Fibroblast of upper back skin (primary cell): ENCODE measurements at regions not wholly inside any gene's neighbourhood (a gene's known extent, or its start where the extent isn't known, plus 50 kb on each side); places are given as distances from the start of the nearest gene placed in this dataset.

Experiments used
- DNase-seq: peaks from one replicate; pipeline ENCODE4 v3.0.0-alpha.2; 2013

DNA sequence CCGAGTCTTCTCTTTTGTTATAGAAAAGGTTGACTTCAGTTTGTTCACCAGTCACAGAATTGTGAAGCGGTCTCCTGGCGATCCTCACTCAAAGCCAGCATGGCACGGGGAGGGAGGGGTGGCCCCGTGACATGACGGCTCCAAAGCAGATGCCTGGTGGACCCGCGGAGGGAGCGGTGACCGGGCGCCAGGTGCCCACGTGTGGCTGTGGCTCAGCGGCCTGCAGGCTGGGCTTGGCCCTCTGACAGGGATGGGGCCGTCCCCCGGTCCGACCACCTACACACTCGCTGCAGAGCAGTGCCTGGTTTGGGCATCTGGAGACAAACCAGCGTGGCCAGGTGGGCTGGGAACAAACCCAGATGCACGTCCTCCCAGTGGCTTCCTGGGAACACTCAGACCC is 129.1 kb upstream of the SNTG2 start:
- DNase-seq, result no peak

GRCh38 chr2:819601-820000 is 131.0 kb upstream of the SNTG2 start:
- no peak for DNase-seq

GRCh38 chr2:819121-819520 is 131.5 kb upstream of the SNTG2 start:
- no peak for DNase-seq

DNA sequence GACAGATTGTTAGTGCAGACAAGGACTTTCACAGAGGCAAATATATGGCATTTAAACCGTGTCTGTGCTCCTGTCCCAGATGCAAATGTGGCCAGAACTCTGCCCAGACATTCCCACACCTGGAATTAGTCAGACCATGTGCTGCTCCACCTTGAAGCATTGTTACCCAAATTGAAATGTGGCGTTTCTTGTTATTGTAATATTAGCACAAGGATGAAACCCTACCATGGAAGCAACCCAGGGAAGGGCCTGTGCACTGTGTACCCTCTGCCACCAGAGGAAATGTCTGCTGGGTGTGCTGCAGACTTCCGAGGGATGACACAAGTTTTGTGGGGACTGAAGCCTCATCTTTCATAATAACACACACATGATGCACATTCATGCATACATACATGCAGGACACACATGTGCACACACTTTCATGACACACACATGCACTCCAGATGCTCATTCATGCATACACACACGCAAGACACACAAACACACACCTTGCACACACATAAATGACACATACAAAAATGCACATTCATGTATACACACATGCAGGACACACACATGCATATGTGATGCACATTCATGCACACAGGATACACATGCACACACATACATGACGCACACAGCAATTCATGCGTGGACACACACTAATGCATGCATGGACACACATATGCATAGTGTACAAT is 133.2 kb upstream of the SNTG2 start:
- no peak for DNase-seq

GRCh38 chr2:816278-816677 is 134.4 kb upstream of the SNTG2 start:
- DNase-seq, result no peak

- no peak for DNase-seq
Observed at GRCh38 chr2:810397-810796, 133.2 kb upstream of the TMEM18 start.

- no peak for DNase-seq
Observed at GRCh38 chr2:807300-807699, 130.1 kb upstream of the TMEM18 start.

DNA sequence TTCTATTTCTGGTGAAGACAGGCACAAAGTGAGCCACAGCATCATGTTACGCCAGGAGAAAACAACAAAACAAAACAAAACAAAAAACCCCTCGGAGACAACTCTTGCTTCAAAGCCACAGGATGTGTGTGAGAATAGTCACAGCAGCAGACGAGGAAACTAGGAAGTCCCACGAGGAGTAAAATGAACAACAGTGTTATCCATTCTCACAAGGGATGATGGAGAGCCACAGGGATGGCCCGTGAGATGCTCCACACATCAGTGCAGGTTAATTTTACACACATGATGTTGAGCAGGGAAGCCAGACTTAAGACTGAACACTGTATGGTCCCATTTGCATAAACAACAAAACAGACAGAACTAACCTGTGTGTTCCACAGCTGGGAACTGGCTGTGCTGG is 128.5 kb upstream of the TMEM18 start:
- no peak for DNase-seq

- DNase-seq, result no peak
Observed at GRCh38 chr2:797993-798392, 120.8 kb upstream of the TMEM18 start.

DNA sequence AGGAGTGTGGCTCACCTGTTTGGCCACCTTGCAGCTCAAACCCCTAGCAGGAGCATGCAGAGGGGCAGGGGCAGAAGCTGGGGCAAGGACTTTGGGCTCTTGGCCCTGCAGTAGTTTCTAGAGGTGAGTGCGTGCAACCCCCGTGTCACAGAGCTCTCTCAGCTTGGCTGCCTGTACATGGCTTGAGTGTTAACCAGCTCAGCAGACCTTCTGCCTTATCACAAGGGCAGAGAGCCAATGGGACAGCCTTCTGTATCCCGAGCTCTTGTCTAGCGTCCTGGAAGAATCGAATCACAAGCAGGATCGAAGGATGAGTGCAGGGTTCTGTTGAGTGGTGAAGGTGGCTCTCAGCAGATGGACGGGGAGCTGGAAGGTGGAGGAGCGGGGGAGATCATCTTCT is 120.3 kb upstream of the TMEM18 start:
- no peak for DNase-seq

GRCh38 chr2:796141-796985 is 119.2 kb upstream of the TMEM18 start:
- no peak for DNase-seq

GRCh38 chr2:795531-796041 is 118.4 kb upstream of the TMEM18 start:
- DNase-seq, result no peak

GRCh38 chr2:794554-795241 is 117.5 kb upstream of the TMEM18 start:
- DNase-seq, result no peak

- DNase-seq, result no peak
Observed at GRCh38 chr2:793236-793635, 116.0 kb upstream of the TMEM18 start.

GRCh38 chr2:792687-793086 is 115.5 kb upstream of the TMEM18 start:
- DNase-seq, result no peak

DNA sequence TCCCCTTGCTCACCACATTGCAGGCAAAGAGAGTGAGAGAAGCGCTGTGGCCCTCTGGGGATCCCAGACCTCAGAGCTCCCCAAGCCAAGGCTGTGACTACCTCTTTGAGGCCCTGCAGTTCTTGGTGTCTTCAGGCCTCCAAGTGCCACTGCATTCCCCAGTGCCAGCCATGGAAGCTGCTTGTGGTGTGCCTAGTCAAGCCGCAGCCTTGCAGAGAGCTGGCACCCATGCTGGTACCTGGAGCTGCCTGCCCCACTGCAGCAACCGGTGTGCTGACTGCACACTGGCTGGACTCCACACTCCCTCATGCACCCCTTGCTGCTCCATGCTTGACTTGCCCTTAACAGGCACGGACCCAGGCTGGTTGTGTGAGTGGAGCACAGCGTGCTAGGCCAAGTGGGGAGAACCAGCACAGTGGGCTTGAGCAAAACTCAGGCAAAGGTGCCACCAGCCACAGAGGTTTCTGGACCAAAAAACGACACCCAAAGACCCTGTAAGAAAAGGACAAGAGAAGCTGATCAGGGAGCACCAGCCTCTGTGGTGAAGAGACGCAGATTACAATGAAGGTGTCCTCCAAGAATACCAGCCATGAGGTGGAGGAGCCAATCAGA is 113.5 kb upstream of the TMEM18 start:
- no peak for DNase-seq

GRCh38 chr2:790081-790480 is 112.9 kb upstream of the TMEM18 start:
- DNase-seq, result no peak

GRCh38 chr2:789529-789928 is 112.3 kb upstream of the TMEM18 start:
- DNase-seq, result no peak

DNA sequence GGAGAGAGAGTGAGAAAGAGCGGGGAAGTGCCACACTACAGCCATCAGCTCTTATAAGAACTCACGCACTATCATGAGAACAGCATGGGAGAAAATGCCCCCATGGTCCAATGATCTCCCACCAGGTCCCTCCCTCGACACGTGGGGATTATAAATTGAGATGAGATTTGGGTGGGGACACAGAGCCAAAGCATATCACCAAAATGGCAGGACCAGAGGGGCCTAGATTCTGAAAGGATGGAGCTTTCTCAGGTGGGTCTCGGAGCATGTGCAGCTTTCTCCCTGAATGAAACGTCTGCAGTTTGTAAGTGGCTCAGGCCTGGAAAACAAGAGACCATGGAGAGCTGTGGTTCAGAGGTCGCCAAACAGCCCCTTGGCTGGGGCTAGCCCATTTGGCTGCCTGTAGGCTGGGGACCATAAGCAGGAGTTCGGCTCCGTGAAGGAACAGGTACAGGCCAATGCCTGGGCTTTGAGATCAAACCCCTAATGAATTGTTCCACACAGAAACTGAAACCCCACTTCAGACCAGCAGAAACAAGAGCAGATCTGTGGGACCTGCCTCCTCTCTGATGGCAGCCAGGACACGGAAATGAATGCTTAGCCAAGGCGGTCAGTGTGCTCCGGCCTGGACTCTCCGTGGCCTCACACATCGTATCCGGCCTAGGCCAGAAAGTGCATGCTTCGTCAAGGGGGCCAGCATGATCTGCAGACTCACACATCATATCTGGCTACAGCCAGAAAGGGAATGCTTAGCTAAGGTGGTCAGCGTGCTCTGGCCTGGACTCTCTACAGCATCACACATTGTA is 111.2 kb upstream of the TMEM18 start:
- DNase-seq, result no peak

- no peak for DNase-seq
Observed at GRCh38 chr2:784753-785152, 107.5 kb upstream of the TMEM18 start.

DNA sequence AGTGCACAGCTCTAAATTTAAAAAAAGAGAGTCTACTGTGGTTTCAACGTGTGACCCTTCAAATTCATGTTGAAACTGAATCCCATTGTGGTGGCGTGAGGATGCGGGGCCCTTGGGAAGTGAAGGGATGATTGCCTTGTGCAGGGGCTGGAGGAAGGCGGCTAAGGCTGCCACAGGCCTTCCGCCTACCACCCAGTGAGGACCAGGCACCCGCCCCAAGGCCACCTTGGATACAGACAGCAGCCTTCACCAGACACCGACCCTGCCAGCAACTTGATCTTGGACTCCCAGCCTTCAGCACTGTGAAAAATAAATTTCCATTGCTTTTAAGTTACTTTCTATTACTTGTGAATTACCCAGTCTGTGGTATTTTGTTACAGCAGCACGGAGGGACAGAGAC is 103.4 kb upstream of the TMEM18 start:
- no peak for DNase-seq

- no peak for DNase-seq
Observed at GRCh38 chr2:780002-780401, 102.8 kb upstream of the TMEM18 start.
